ENCODE measurements at regions not wholly inside any gene's neighbourhood (a gene's known extent, or its start where the extent isn't known, plus 50 kb on each side); places are given as distances from the start of the nearest gene placed in this dataset.
"Not testable (repeated sequence)": the region's sequence is repeated elsewhere in the genome, so short reads cannot be mapped to it uniquely, and the experiment has no call there.

DNA sequence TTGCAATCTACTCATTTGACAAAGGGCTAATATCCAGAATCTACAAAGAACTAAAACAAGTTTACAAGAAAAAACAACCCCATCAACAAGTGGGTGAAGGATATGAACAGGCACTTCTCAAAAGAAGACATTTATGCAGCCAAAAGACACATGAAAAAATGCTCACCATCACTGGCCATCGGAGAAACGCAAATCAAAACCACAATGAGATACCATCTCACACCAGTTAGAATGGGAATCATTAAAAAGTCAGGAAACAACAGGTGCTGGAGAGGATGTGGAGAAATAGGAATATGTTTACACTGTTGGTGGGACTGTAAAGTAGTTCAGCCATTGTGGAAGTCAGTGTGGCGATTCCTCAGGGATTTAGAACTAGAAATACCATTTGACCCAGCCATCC is 336.5 kb downstream of the NR2F2 start:
- not testable (repeated sequence) for DNase-seq

DNA sequence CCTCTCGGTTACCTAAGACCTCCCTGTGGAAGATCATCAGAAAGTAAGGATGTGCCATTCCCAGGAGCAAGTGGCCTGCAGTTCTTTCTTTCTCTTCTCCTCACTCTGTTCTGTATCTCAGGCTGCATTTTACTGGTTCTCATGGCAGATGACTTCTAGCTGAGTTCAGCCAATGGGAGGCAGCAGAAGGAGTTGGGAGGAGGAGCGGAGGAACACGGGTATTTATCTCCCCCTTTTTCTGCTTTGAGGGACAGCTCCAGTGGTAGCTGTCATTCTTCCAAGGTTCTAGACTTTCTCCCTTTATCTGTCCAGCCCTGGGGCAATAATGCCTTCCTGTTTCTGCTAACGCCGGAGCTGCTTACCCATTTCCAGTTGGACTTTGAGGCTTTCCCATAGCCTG is 339.9 kb downstream of the NR2F2 start:
- DNase-seq = no peak

DNA sequence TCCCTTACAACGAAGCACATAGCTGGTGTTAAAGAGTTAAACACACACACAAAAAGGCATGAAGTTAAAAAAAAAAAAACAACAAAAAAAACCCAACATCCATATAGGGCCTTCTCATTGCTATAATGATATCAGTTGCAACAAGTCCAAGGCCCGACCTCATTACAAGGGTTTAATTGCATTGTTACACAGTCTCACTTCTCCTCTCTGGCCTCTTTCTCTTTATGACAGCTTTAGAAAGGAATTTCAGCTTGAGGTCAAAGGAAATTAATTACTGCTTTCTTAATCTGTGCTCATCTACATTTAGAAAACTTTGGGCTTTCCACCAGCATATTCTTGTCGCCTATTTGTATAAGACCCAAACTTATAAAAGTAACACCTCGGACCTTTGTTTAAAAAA is 342.1 kb downstream of the NR2F2 start:
- no peak for DNase-seq

DNA sequence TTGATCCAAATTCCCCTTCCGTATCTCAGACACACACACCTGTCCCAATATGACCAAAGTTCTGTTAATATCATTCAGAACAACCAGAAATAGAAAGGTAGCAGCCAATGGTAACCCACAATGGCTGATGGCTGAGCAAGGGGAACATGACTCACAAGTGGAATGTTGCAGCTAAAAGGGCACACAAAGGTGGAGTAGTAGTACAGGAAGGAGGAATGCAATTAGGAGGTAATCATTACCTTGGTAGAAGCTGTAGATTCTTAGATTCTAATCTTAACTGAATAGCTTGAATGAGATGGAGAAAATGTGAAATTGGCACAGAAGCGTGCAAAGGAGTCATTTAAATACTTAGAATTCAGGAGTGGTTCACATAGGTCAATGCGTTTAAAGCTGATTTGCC is 347.9 kb downstream of the NR2F2 start:
- no peak for DNase-seq

DNA sequence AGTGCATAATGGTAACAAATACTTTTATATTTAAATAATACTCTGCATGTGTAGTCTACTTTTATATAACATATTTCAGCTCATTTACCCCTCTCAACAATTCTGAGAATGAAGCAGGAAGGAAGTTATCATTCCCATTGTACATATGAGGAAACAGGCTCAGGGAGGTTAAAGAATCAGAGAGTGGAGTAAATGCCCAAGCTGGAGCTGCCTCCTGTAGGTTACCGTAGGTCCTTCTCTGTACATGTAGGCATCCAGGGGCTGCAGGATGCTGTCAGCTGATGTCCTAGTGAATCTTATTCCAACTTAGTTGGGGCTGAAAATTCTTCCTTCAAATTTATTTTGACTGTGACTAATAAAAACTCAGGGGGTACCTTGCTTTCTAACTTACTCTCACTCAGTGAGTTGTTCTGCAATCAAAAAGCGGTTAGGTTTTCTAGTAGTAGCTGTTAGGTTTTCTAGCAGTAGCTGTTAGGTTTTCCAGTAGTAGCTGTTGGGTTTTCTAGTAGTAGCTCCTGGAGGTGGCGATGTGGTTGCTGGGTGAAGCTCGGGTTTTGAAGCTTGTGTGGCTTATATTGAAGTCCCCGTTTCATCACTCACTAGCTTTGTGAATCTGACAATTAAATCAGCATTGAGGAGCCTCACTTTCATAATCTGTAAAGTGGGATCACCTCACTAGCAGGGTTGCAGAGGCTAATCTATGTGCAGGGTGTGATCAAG is 357.0 kb downstream of the NR2F2 start:
- DNase-seq = no peak

DNA sequence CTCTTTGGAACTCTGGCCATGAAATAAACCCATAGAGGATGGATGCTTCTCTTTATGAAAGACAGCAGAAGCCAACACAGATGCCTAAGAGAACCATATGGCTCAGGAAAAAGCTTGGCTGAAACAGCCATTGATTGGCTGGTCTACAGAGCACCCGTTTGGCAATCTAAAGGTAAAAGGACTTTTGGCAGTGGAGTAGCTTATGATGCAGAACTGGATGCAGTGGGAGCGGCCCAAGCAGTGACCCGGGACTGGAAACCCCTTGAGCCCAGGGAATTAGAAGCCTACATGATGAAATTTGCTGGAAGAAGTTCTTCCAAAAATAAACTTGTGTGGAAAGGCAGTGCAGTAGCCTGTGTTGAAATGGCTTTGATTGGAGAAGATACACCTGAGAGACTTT is 360.2 kb downstream of the NR2F2 start:
- DNase-seq = no peak

DNA sequence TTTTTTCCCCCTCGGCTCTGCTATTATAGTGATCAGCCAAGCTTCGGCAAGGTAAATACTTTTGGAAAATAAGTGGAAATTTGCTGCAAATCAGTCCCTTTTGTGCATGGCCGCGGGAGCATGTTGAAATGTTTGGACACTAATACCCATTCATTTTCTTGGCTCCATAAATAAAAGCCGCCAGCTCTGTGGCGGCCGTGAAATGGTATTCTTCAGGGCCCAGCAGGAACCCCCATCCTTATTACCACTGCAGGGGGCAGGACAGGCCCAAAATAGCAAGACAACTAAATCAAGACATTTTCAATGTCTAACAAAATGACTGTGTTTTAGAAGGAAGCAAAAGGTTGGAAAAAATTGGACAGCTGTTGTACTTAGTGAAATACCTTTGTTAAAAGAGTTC is 362.3 kb downstream of the NR2F2 start:
- DNase-seq = no peak

DNA sequence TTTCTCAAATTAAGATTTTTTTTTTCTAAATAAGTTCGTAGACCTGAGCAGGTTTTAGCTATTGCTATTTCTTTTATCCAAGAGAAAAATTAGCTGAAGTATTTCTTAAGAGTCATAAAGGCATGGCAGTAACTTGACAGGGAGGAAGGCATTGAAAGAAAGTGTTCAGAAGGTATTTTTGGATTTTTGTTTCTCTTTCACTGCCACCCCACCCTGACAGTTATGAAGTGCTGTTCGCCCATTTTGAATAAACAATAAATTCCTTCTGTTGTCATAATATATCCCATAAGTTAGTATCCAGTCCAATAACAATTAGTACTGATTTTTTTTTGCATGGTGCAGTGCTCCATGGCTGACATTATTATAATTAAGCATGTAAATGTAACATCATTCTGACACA is 363.0 kb downstream of the NR2F2 start:
- no peak for DNase-seq

DNA sequence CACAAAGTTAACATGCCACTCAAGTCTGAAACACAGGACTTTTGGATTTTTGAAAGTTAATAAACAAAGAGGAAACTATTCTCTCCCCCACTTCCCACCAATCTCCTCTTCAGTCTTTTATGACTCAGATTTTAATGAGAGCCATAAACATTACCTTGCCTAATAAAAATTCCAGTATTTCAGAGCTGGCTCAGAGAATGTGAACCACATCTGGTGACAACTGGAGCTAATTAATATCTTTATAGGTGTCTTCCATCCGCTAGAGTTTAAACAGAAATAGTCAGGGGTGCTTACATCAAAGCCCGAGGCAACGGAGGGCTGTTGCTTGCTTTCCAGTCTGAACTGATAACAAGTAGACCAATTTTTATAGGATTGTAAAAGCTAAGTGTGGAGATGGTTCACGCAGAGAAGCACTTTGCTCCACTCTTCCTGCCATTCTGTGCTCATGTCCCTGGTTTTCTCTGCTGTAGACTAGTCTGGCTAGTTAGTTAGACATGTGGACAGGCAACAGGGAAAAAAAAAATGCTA is 363.6 kb downstream of the NR2F2 start:
- DNase-seq = no peak

DNA sequence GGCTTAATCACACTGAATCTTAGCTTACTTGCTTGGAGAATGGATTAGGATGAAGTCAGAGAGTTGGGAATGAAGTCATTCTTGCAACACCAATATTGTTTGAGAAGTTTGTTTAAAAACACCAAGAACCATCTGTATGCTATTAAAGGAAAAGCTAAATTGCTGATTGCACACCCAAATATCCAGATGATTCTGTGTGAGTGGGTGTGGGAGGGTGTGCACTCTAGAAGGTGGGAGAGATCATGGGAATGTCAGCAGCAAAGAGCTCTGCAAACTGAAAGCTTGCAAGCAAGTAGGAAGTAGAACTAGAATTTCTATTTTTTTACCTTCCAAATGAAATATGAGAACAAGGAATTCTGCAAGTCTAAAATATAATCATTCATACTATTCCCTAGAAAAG is 364.9 kb downstream of the NR2F2 start:
- no peak for DNase-seq

DNA sequence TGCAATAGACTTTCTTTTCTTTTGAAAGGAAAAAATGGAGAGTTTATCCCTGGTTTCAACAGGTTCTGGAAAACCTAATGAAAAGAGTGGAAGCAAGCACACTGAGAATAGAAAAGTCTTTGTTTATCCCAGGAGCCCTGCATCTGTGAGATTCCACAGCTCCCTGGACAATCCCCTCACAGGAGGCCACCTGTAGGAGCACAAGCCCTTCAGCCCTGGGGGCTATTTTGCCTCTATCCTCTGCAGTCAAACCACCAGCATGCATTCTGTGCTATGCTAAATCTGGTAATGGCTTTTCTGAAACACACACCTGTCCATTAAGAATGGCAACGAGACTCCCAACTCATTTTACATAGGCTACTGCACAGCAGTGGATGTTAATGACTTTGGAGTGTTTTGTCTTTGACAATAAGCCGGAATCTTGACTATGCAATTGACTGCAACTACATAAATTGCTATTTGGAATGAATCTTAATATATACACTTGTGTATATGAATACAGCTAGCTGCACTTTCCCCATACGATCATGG is 369.4 kb downstream of the NR2F2 start:
- DNase-seq = no peak

DNA sequence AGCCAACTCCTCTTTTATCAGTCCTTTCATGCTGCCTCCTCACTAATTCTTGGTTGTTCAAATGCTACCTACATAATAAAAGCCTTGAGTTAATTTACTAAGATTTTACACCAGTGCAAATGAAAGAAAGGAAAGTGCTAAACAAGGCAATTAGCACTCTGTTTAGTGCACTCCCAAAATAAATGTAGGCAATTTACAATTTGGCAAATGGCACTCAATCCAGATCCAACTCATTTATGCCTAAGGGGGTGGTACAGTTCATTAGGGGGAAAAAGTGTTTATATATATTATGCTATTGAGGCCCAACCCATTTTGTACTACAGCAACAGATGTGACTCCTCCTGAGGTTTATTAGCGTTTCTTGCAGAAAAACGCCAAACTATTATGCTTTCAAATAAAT is 370.1 kb downstream of the NR2F2 start:
- no peak for DNase-seq

DNA sequence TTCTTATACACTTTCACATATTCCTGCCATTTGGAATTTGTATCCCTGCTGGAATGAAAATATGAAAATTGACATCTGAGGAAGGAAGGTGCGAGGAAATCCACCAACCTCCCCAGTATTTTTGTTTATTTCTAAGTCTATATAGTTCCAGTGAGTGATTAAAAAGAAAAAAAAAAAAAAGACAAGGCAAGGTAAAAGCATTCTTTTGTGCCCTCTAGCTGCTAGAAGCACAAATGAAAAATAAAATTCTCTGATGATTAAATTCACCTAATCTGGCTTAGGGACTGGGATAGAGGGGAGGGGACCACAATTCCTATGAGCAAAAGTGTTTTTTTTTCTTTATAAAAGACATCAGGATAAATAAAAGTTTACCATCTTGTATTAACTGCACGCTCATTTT is 370.9 kb downstream of the NR2F2 start:
- no peak for DNase-seq

DNA sequence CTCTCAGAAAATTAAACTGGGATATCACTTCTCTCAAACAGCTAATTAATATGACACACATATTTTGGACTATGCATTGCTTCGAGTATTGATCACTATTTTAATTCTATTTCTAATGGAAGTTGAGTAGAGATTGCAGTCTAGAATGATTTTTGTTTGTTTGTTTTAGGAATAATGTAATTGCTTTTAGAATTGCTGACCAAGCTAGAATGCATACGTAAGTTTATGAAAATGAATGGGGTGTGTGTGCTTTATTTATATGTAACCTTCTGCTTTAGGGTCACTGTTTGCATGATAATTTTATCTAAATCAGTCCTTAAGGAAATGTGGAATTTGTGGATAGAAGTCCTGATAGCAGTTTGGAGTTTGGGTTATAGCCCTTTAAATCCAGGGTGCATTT is 371.4 kb downstream of the NR2F2 start:
- no peak for DNase-seq

DNA sequence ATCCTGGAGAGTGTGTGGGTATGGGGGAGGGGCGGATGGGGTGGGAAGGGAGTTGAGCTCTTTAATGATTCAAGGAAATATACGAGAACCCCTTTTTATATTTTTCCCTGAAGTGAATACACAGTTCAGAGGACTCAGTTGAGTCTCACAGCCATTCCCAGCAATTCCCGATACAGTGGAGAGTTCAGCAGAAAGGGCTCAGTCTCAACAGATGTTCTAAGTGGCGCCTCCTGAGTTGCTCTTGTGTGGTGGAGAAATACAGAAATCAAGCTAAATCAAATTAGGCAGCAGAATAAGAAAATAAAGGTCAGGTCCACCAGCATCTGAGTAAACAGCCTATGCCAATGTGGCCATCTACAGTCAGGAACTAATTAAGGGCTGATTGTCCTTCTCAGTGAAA is 372.1 kb downstream of the NR2F2 start:
- no peak for DNase-seq

DNA sequence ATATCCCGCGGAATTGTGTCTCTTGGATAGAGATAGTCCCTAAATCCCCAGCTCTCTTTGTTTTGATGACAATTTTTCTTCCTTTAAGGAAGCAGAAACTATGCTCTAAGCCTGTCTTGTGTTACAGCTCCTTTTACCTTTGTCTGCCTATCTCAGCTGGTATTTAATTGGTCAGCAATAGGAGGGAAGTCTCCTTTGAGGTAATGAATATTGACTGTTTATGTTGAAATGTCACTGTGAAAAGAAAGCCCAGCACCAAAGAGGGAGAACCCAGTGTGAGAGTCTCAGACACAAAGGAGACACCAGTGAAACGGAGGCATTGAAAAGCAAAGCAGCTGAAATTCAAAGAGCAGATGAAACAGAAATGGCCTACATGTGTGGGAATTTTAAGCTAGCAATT is 372.6 kb downstream of the NR2F2 start:
- no peak for DNase-seq

DNA sequence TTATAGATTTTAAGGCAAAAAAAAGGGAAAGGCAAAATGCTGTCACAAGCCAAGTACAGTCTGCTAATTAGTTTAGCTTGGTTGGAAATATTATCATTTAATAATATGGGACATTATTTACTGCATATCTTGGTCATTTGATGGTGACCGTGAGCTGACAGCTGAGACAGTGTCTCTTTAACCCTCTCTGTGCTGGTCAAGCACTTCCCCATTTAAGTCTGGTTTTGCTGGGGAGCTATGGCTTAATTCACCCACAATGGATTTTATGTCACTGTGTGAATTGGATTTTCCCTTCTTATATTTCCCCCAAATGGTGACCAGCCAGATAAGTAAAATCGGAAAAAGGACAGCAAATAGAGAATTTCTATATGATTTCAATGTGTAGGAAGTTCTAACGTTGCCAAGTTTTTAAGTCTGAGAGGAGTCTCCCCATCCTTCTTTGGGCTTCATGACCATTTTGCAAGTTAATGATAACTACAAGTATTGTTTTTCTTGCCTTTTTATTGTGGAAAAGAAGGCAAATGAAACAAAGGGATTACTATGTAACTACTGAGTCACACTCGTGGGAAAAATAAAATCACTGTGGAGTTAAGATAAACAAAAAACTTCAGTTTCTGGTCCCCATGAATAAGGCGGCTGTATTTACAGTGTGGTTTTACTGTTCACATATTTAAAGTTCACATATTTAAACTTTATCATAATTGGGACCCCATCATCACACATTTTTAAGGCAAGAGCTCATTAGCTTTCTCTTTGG is 373.5 kb downstream of the NR2F2 start:
- no peak for DNase-seq

DNA sequence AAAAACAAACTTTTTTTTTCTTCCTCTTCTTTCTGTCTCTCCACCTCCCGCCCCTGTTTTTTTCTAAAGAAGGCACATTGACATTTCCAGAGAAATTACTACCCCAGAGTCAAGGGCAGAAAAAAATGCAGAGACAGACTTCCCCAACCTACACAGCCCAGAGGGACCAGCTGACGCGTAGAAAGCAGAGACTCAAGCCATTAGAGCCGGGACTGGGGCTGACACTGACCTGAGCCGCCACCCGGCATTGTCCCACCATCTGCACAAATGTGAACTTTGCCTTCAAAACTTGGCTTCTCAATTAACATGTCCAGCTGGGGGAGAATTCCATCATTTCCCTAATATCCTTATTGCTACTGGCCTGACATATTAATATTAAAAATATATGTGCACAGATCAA is 385.6 kb downstream of the NR2F2 start:
- DNase-seq = no peak

DNA sequence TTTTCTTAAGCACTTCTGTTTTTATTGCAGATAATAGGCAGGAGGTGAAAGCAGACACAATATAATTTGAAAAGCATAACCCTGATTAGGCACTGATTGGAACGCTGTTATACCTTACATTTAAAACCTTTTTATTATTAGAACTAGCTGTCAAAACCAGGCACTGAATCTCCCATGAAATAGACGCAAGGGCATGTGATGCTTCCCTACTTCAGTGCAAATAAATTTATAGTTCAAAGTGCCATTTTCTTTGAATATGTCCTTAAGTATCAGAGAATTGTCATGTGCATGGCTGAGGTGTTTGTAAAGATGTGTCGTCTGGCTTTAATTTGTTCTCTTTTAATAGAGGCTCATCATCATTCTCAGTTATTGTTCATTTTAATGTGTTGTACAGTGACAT is 386.0 kb downstream of the NR2F2 start:
- no peak for DNase-seq

DNA sequence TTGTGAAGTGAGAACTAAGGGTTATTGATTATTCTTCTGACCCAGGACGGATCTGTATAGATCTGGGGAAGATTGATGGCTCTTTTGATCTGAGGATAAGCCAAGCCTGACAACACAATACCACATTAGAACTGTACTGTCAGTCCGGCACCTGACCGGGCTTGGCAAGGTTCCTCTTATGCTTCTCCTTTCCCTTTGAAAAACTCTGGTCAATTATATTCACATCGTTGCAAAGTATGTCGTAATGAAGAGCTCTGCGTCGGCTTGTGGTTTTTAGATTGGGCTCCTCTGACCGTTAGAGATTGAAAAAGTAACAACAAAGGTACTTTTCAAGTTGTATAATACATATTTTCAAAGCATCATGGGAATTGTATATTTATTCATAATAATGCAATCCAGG is 389.8 kb downstream of the NR2F2 start:
- no peak for DNase-seq

DNA sequence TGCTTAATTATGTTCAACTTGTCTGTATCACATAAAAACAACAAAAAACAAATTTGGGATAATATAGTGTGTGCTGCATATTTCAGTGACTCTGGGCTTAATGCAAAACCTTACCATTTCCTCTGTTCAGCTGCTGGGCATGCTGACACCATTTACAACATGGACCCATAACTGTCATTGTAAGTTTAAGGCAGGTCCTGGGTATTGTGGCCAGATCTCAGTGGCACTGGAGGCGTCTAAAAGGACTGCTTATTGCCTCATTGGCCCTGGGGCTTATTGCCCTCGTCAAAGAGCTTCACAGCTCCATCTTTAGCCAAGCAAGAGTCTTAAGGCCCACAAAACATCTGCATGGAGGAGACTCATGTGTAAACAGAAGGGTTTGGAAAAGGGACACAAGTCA is 390.2 kb downstream of the NR2F2 start:
- DNase-seq = no peak

DNA sequence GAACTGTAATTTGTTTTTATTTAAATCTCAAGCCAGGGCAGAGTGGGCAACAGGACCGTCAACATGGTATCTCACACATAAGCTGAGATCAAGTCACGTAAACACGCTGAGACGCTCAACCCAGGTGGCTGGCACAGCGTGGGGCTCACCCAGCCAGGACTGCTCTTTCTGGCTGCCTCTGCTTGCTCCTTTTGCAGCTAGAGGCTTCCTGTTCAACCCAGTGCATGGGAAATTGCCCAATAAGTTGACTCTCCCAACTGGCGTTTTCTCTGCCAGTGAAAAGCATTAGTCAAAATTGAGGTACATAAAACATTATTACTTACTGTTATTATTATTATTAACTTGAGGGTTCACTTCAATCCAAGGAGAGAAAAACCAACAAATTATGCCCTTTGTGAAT is 398.1 kb downstream of the NR2F2 start:
- no peak for DNase-seq

DNA sequence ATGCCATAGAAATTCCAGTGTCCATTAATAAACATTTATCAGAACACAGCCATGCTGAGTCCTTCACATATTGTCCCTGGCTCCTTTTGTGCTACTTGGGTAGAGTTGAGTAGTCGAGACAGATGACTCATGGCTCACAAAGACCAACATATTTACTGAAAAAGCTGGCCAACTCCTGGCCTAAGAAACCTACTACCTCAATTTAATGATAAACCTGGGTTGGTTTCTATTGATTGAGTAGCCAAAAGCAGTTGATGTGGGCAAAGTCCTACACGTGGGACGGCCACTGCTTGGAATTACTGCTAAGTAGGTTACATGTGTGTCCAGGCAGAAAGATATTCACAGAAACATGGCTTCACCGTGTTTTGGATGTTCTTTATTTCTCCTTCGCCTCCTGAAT is 402.2 kb downstream of the NR2F2 start:
- no peak for DNase-seq
